Left ventricle myocardium inferior (tissue), 1 donor: ENCODE measurements at regions not wholly inside any gene's neighbourhood (a gene's known extent, or its start where the extent isn't known, plus 50 kb on each side); places are given as distances from the start of the nearest gene placed in this dataset.

Experiments used
- DNase-seq: peaks from one replicate; pipeline ENCODE4 v3.0.0-alpha.2; 2020
- H3K27ac ChIP-seq: fragments of 200-600 bp; replicated peaks from 2 replicates; pipeline ENCODE4 v1.8.0; 2021
- H3K27me3 ChIP-seq: fragments of 200-600 bp; 2 replicates; pipeline ENCODE4 v1.8.0; 2021; ENCODE audit warnings: low read depth
- H3K36me3 ChIP-seq: fragments of 200-600 bp; 2 replicates; pipeline ENCODE4 v1.8.0; 2021
- H3K4me1 ChIP-seq: fragments of 200-600 bp; 2 replicates; pipeline ENCODE4 v1.8.0; 2021
- H3K4me3 ChIP-seq: fragments of 200-600 bp; 2 replicates; pipeline ENCODE4 v1.8.0; 2021; ENCODE audit warnings: mild to moderate bottlenecking, moderate library complexity
- H3K9me3 ChIP-seq: fragments of 200-600 bp; replicated peaks from 2 replicates; pipeline ENCODE4 v1.8.0; 2021
- CTCF ChIP-seq: fragments of 200-600 bp; IDR thresholded peaks from 2 replicates; pipeline ENCODE4 v1.8.0; 2021; ENCODE audit warnings: antibody characterized with exemption, mild to moderate bottlenecking, borderline replicate concordance
- intact Hi-C: fragments of 100-400 bp; cut with micrococcal nuclease; formaldehyde crosslinking; loops from one replicate; pipeline ENCODE4 v1.11.0; 2022
- donor health status: DM: no; HTN: yes; CAD: no; lungs with severe emphysema.

GRCh38 chr4:177204126-177204525 is 105.5 kb upstream of the NEIL3 start:
- Histone ChIP-seq H3K4me1 (no peaks in the 10 kb centered on the region), H3K27me3 (no peaks in the 10 kb centered on the region), H3K36me3 (no peaks in the 10 kb centered on the region), H3K27ac (no peak overlapping the region), H3K4me3 (no peak overlapping the region), H3K9me3 (peaks cover 22% of the 10 kb centered on the region)
- no peak for DNase-seq
- intact Hi-C loops: no loop called here
- no peak for TF ChIP-seq CTCF

- H3K27me3 ChIP-seq: no peaks in the 10 kb centered on the region
- no peak for TF ChIP-seq CTCF
- no peaks in the 10 kb centered on the region for H3K4me1 ChIP-seq
- no peak overlapping the region for H3K27ac ChIP-seq
- intact Hi-C loops: no loop called here
- no peak overlapping the region for H3K4me3 ChIP-seq
- no peaks in the 10 kb centered on the region for H3K9me3 ChIP-seq
- DNase-seq: no peak
- no peaks in the 10 kb centered on the region for H3K36me3 ChIP-seq
Observed at GRCh38 chr4:177214935-177215334, 94.7 kb upstream of the NEIL3 start.

GRCh38 chr4:177220376-177220775 is 89.3 kb upstream of the NEIL3 start:
- TF ChIP-seq CTCF: no peak
- no peak overlapping the region for H3K27ac ChIP-seq

GRCh38 chr4:177222781-177223180 is 86.9 kb upstream of the NEIL3 start:
- no peak for DNase-seq
- Histone ChIP-seq H3K4me1 (no peaks in the 10 kb centered on the region), H3K4me3 (no peak overlapping the region), H3K9me3 (no peaks in the 10 kb centered on the region), H3K36me3 (no peaks in the 10 kb centered on the region), H3K27ac (no peak overlapping the region), H3K27me3 (no peaks in the 10 kb centered on the region)
- intact Hi-C loops: no loop called here
- no peak for TF ChIP-seq CTCF

More at GRCh38 chr4:177220376-177220775, 89.3 kb upstream of the NEIL3 start:
- no peaks in the 10 kb centered on the region for H3K36me3 ChIP-seq
- no peaks in the 10 kb centered on the region for H3K4me1 ChIP-seq
- no peak overlapping the region for H3K4me3 ChIP-seq
- DNase-seq: no peak
- intact Hi-C loops: no loop called here
- no peaks in the 10 kb centered on the region for H3K27me3 ChIP-seq
- H3K9me3 ChIP-seq: no peaks in the 10 kb centered on the region

GRCh38 chr4:177225605-177226004 is 84.1 kb upstream of the NEIL3 start:
- H3K27me3 ChIP-seq: no peaks in the 10 kb centered on the region
- H3K9me3 ChIP-seq: no peaks in the 10 kb centered on the region
- no peaks in the 10 kb centered on the region for H3K4me1 ChIP-seq
- no peak for TF ChIP-seq CTCF
- no peak overlapping the region for H3K27ac ChIP-seq
- H3K4me3 ChIP-seq: no peak overlapping the region
- DNase-seq: no peak
- intact Hi-C loops: no loop called here
- H3K36me3 ChIP-seq: no peaks in the 10 kb centered on the region

- no peak for DNase-seq
Observed at GRCh38 chr4:177227636-177228035, 82.0 kb upstream of the NEIL3 start.

More at GRCh38 chr4:177227636-177228035, 82.0 kb upstream of the NEIL3 start:
- intact Hi-C loops: no loop called here
- no peaks in the 10 kb centered on the region for H3K4me1 ChIP-seq
- no peak overlapping the region for H3K4me3 ChIP-seq
- no peak for TF ChIP-seq CTCF
- no peak overlapping the region for H3K27ac ChIP-seq
- H3K36me3 ChIP-seq: no peaks in the 10 kb centered on the region
- H3K9me3 ChIP-seq: no peaks in the 10 kb centered on the region
- no peaks in the 10 kb centered on the region for H3K27me3 ChIP-seq
